Upper lobe of right lung (tissue), 1 donor: ENCODE measurements at regions not wholly inside any gene's neighbourhood (a gene's known extent, or its start where the extent isn't known, plus 50 kb on each side); places are given as distances from the start of the nearest gene placed in this dataset.

Source experiments
- ATAC-seq: fragments of 200-7000 bp; cut with Tn5 transposase; one replicate; pipeline ENCODE4 v1.9.1; 2020; ENCODE audit warnings: mild to moderate bottlenecking, moderate library complexity
- DNase-seq: peaks from one replicate; pipeline ENCODE4 v3.0.0-alpha.2; 2020
- H3K27ac ChIP-seq: fragments of 200-600 bp; one replicate; pipeline ENCODE4 v1.8.0; 2022
- H3K27me3 ChIP-seq: fragments of 200-600 bp; one replicate; pipeline ENCODE4 v1.8.0; 2022; ENCODE audit warnings: mild to moderate bottlenecking
- H3K36me3 ChIP-seq: fragments of 200-600 bp; one replicate; pipeline ENCODE4 v1.8.0; 2022
- H3K4me1 ChIP-seq: fragments of 200-600 bp; one replicate; pipeline ENCODE4 v1.8.0; 2022
- H3K4me3 ChIP-seq: fragments of 200-600 bp; one replicate; pipeline ENCODE4 v1.8.0; 2022; ENCODE audit warnings: mild to moderate bottlenecking
- H3K9me3 ChIP-seq: fragments of 200-600 bp; one replicate; pipeline ENCODE4 v1.8.0; 2022
- CTCF ChIP-seq: fragments of 200-600 bp; IDR thresholded peaks from one replicate; pipeline ENCODE4 v1.8.0; 2022; ENCODE audit warnings: antibody characterized with exemption
- intact Hi-C: fragments of 100-400 bp; cut with DNase I; formaldehyde crosslinking; loops from one replicate; pipeline ENCODE4 v1.11.0; 2022
- donor health status: DM: no; HTN: yes; CAD: no; lungs with severe emphysema.

DNA sequence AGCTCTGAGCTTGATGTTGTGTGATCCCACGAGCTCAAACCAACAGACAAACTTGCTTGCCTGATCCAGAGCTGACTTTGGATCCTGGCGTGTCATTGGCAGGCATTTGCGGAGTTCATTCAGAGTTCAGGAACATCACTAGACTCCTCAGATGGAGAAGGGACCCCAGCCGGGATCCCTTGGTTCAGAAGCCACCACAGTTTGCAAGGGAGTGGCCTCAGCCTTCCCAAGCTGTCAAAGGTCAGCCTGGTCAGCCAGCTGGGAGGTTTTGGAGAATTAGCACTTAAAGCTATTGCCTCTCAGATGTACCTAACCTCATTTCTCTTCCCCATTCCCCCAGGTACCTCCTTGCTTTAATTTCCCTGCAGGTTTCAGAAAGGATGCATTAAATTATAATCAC is 208.8 kb upstream of the SOX21 start:
- no peak overlapping the region for H3K4me3 ChIP-seq
- H3K36me3 ChIP-seq, result no peaks in the 10 kb centered on the region
- TF ChIP-seq CTCF, result no peak
- no peaks in the 10 kb centered on the region for H3K27me3 ChIP-seq
- intact Hi-C loops, result no loop called here
- DNase-seq (no peak), ATAC-seq (no peak)
- H3K9me3 ChIP-seq, result no peaks in the 10 kb centered on the region
- H3K27ac ChIP-seq, result no peak overlapping the region
- H3K4me1 ChIP-seq, result no peaks in the 10 kb centered on the region

DNA sequence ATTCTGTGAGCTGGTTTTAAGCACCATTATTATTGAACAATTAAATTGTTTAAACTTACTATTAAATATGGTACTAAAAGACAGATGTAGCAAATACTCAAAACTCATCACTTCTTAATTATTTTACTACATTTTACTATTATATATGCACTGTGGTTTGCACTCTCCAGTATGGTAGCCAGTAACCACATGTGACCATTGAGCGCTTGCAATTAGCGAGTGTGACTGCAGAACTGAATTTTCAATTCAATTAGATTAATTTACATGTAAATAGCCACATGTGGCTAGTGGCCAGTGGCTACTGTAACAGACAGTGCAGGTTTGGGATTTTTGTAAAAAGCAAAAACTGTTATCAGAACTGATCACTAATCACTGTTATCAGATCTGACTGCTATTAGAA is 208.2 kb upstream of the SOX21 start:
- Histone ChIP-seq H3K4me1 (no peaks in the 10 kb centered on the region), H3K27ac (no peak overlapping the region), H3K27me3 (no peaks in the 10 kb centered on the region), H3K36me3 (no peaks in the 10 kb centered on the region), H3K9me3 (no peaks in the 10 kb centered on the region), H3K4me3 (no peak overlapping the region)
- no peak for TF ChIP-seq CTCF
- DNase-seq, result no peak
- intact Hi-C loops, result no loop called here
- no peak for ATAC-seq

DNA sequence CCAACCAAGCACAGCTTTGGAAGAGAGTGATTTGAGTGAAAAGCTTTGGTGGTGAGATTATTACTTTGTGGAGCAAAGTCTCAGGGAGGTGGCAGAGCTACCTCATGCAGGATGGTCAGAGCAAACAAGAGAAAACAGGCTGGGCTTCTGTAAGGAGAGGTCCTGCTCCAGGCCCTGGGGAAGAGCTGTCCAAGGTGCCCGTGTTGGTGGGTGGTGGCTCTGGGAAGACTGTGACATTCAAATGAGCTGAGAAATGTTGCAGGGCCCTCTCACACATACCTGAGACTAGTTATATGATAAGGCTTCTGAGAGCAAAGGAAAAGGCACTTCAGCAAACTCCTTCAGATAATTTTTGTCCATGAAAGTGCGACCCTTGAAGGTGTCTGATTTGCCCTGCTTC is 205.5 kb upstream of the SOX21 start:
- Histone ChIP-seq H3K27me3 (no peaks in the 10 kb centered on the region), H3K4me1 (no peaks in the 10 kb centered on the region), H3K27ac (no peak overlapping the region), H3K36me3 (no peaks in the 10 kb centered on the region), H3K4me3 (no peak overlapping the region), H3K9me3 (no peaks in the 10 kb centered on the region)
- intact Hi-C loops, result no loop called here
- ATAC-seq, result no peak
- TF ChIP-seq CTCF, result no peak
- DNase-seq, result no peak

DNA sequence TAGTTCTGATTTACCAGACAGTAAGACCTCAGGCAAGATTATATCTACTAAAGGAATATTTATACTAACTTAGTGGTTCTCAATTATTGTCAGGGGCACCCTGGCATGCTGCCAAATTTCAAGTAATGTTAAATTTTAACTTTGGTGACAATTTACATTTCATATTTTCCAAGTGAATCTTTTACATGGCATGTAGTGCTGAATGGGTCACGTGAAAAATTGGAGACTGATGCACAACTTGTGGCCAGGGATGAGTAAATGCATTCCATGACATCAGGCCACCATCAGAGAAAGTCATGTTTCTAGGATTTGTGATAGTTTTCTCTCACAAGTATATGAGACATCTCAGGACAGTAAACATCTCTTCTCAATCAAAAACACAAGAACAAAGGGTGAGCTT is 202.6 kb upstream of the SOX21 start:
- intact Hi-C loops, result no loop called here
- DNase-seq (no peak), ATAC-seq (no peak)
- Histone ChIP-seq H3K4me1 (no peaks in the 10 kb centered on the region), H3K27me3 (no peaks in the 10 kb centered on the region), H3K9me3 (no peaks in the 10 kb centered on the region), H3K27ac (no peak overlapping the region), H3K36me3 (no peaks in the 10 kb centered on the region), H3K4me3 (no peak overlapping the region)
- no peak for TF ChIP-seq CTCF

DNA sequence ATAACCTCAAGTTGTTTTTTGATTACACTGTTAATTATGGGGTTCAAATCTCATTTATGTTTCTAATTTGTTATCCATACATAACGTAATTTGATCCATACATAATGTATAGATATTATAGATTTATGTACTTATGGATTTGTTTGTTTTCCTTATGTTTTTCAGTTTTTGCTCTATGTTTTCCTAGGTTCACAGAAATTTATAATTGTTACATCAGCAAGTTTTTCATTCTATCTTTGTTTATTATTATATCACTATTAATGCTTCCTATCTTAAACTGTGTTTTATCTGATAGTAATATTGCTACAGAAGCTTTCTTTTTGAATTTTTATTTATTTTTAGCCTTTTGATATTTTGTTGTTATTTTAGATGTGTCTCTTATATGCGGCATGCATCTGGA is 194.3 kb upstream of the SOX21 start:
- Histone ChIP-seq H3K27ac (no peak overlapping the region), H3K27me3 (no peaks in the 10 kb centered on the region), H3K4me3 (no peak overlapping the region), H3K36me3 (no peaks in the 10 kb centered on the region), H3K4me1 (no peaks in the 10 kb centered on the region), H3K9me3 (no peaks in the 10 kb centered on the region)
- TF ChIP-seq CTCF, result no peak
- intact Hi-C loops, result no loop called here
- DNase-seq, result no peak
- no peak for ATAC-seq

GRCh38 chr13:94902722-94903407 is 190.5 kb upstream of the SOX21 start:
- ATAC-seq, result no peak
- intact Hi-C loops, result no loop called here
- Histone ChIP-seq H3K4me1 (no peaks in the 10 kb centered on the region), H3K27ac (no peak overlapping the region), H3K4me3 (no peak overlapping the region), H3K36me3 (no peaks in the 10 kb centered on the region), H3K27me3 (no peaks in the 10 kb centered on the region), H3K9me3 (no peaks in the 10 kb centered on the region)
- no peak for DNase-seq
- TF ChIP-seq CTCF, result no peak
